Uterus (tissue), 3 donors: ENCODE measurements at regions not wholly inside any gene's neighbourhood (a gene's known extent, or its start where the extent isn't known, plus 50 kb on each side); places are given as distances from the start of the nearest gene placed in this dataset.

Experiments
- DNase-seq, 2 donors: peaks; one replicate each; pipeline ENCODE4 v3.0.0-alpha.2; 2019 to 2020
- H3K27ac ChIP-seq, 2 donors: fragments of 200-600 bp; sonication (generic); 1 replicate in 1 of 2; 2 replicates in 1 of 2; pipeline ENCODE4 v1.5.1; 2016 to 2018
- H3K27me3 ChIP-seq, 2 donors: fragments of 200-600 bp; sonication (generic); one replicate each; pipeline ENCODE4 v1.5.1; 2018 to 2019; ENCODE audit warnings: control low read depth in 1 of 2
- H3K36me3 ChIP-seq, 2 donors: fragments of 200-600 bp; sonication (generic); one replicate each; pipeline ENCODE4 v1.5.1; 2019; ENCODE audit warnings: control low read depth in 1 of 2
- H3K4me1 ChIP-seq, 2 donors: fragments of 200-600 bp; sonication (generic); one replicate each; pipeline ENCODE4 v1.5.1; 2018 to 2019; ENCODE audit warnings: control low read depth in 1 of 2
- H3K4me3 ChIP-seq, 2 donors: fragments of 200-600 bp; sonication (generic); 1 replicate in 1 of 2; 2 replicates in 1 of 2; pipeline ENCODE4 v1.5.1; 2018 to 2019; ENCODE audit warnings: mild to moderate bottlenecking in 1 of 2
- H3K9me3 ChIP-seq, 2 donors: fragments of 200-600 bp; sonication (generic); one replicate each; pipeline ENCODE4 v1.5.1; 2019; ENCODE audit warnings: control low read depth in 1 of 2
- CTCF ChIP-seq, 4 experiments: fragments of 200-600 bp in 2 of 4; fragments of 450-650 bp in 2 of 4; sonication (generic) in 2 of 4; IDR thresholded peaks; one replicate each; pipeline ENCODE4 v1.5.1; 2016 to 2019; ENCODE audit warnings: antibody characterized with exemption in 4 of 4, mild to moderate bottlenecking in 2 of 4, moderate library complexity in 1 of 4
- POLR2A ChIP-seq, 2 donors: fragments of 450-650 bp; IDR thresholded peaks; one replicate each; pipeline ENCODE4 v1.6.1; 2016; ENCODE audit warnings: antibody characterized with exemption in 2 of 2, mild to moderate bottlenecking in 1 of 2, moderate library complexity in 1 of 2
- intact Hi-C: fragments of 100-400 bp; cut with DNase I; formaldehyde crosslinking; loops from one replicate; pipeline ENCODE4 v1.15.1; 2023; ENCODE audit warnings: low total_unique reads
- donor health status: DM: yes; HTN: yes; CAD: no.

GRCh38 chr6:17182961-17183360 is 81.1 kb downstream of the STMND1 start:
- no peaks in the 10 kb centered on the region for H3K27me3 ChIP-seq
- intact Hi-C loops: no loop called here
- H3K4me1 ChIP-seq: no peaks in the 10 kb centered on the region
- DNase-seq: no peak
- no peak overlapping the region for H3K27ac ChIP-seq
- no peak overlapping the region for H3K4me3 ChIP-seq
- peaks cover 0 to 3% of the 10 kb centered on the region in 2 donors for H3K9me3 ChIP-seq
- H3K36me3 ChIP-seq: no peaks in the 10 kb centered on the region
- TF ChIP-seq CTCF (IDR thresholded peaks at IDR 0.05) (no peak), POLR2A (IDR thresholded peaks at IDR 0.05) (no peak)

- H3K9me3 ChIP-seq: peaks cover 0 to 3% of the 10 kb centered on the region in 2 donors
- TF ChIP-seq POLR2A (IDR thresholded peaks at IDR 0.05) (no peak), CTCF (IDR thresholded peaks at IDR 0.05) (no peak)
- no peak overlapping the region for H3K4me3 ChIP-seq
- no peaks in the 10 kb centered on the region for H3K27me3 ChIP-seq
- H3K36me3 ChIP-seq: no peaks in the 10 kb centered on the region
- H3K27ac ChIP-seq: no peak overlapping the region
- H3K4me1 ChIP-seq: no peaks in the 10 kb centered on the region
- no peak for DNase-seq
- intact Hi-C loops: no loop called here
Observed at GRCh38 chr6:17186925-17187324, 85.1 kb downstream of the STMND1 start.

- intact Hi-C loops: no loop called here
- no peak overlapping the region for H3K27ac ChIP-seq
- no peak for DNase-seq
Observed at GRCh38 chr6:17193106-17193775, 87.9 kb upstream of the RBM24 start.

GRCh38 chr6:17197607-17198006 is 83.6 kb upstream of the RBM24 start:
- Histone ChIP-seq H3K4me3 (no peak overlapping the region), H3K27me3 (no peaks in the 10 kb centered on the region), H3K4me1 (no peaks in the 10 kb centered on the region), H3K36me3 (no peaks in the 10 kb centered on the region), H3K9me3 (no peaks in the 10 kb centered on the region), H3K27ac (no peak overlapping the region)
- TF ChIP-seq CTCF (IDR thresholded peaks at IDR 0.05) (no peak), POLR2A (IDR thresholded peaks at IDR 0.05) (no peak)
- intact Hi-C loops: no loop called here
- DNase-seq: no peak

More at GRCh38 chr6:17193106-17193775, 87.9 kb upstream of the RBM24 start:
- Histone ChIP-seq H3K4me3 (no peak overlapping the region), H3K27me3 (no peaks in the 10 kb centered on the region), H3K9me3 (no peaks in the 10 kb centered on the region), H3K36me3 (no peaks in the 10 kb centered on the region), H3K4me1 (no peaks in the 10 kb centered on the region)
- no peak for TF ChIP-seq CTCF (IDR thresholded peaks at IDR 0.05)

GRCh38 chr6:17200395-17200794 is 80.8 kb upstream of the RBM24 start:
- no peak overlapping the region for H3K4me3 ChIP-seq
- no peak for TF ChIP-seq CTCF (IDR thresholded peaks at IDR 0.05)
- TF ChIP-seq POLR2A (IDR thresholded peaks at IDR 0.05): no peak
- no peaks in the 10 kb centered on the region for H3K4me1 ChIP-seq
- intact Hi-C loops: no loop called here
- no peaks in the 10 kb centered on the region for H3K9me3 ChIP-seq
- DNase-seq: no peak
- no peak overlapping the region for H3K27ac ChIP-seq
- H3K27me3 ChIP-seq: no peaks in the 10 kb centered on the region
- H3K36me3 ChIP-seq: no peaks in the 10 kb centered on the region
